CD4-positive, alpha-beta T cell (primary cell): ENCODE measurements at regions not wholly inside any gene's neighbourhood (a gene's known extent, or its start where the extent isn't known, plus 50 kb on each side); places are given as distances from the start of the nearest gene placed in this dataset.

Experiments used
- ATAC-seq: fragments of 200-7000 bp; cut with Tn5 transposase; one replicate; pipeline ENCODE4 v1.10.0; 2022; ENCODE audit warnings: mild to moderate bottlenecking; ENCODE audit not compliant: poor library complexity
- CTCF ChIA-PET: fragments of 350-600 bp; sonication (Branson Sonifier 250); formaldehyde crosslinking; loops from one replicate; lab custom pipeline; 2021; ENCODE audit warnings: antibody characterized with exemption, inconsistent platforms; lab: Charles Lee
- POLR2A ChIA-PET: fragments of 350-600 bp; sonication (Branson Sonifier 250); formaldehyde crosslinking; loops from one replicate; lab custom pipeline; 2021; ENCODE audit warnings: antibody characterized with exemption, inconsistent platforms; lab: Charles Lee
- DNase-seq, 14 experiments: peaks; one replicate each; pipeline ENCODE4 v3.0.0-alpha.2; 2013 to 2020; ENCODE audit warnings: mixed read lengths in 2 of 14
- H3K27ac ChIP-seq, 2 donors: one replicate each; pipeline versions ENCODE4 v1.5.1 to v1.7.0; 2013; ENCODE audit warnings: low read length in 2 of 2, low read depth in 1 of 2, mild to moderate bottlenecking in 1 of 2
- H3K27me3 ChIP-seq, 2 experiments: 1 replicate in 1 of 2; 2 replicates in 1 of 2; pipeline versions ENCODE4 v1.6.1 to v1.7.0; 2013; ENCODE audit warnings: low read length in 2 of 2, control low read depth in 1 of 2, mild to moderate bottlenecking in 1 of 2, moderate library complexity in 1 of 2; ENCODE audit not compliant: insufficient read depth in 2 of 2, control insufficient read depth in 1 of 2
- H3K36me3 ChIP-seq: one replicate; pipeline ENCODE4 v1.6.1; 2013; ENCODE audit warnings: low read length, control low read depth; ENCODE audit not compliant: insufficient read depth
- H3K4me1 ChIP-seq: one replicate; pipeline ENCODE4 v1.6.1; 2013; ENCODE audit warnings: low read length, control low read depth; ENCODE audit not compliant: insufficient read depth
- H3K4me3 ChIP-seq: one replicate; pipeline ENCODE4 v1.5.1; 2013; ENCODE audit warnings: mild to moderate bottlenecking, low read length, moderate library complexity
- H3K9me3 ChIP-seq, 2 experiments: 1 replicate in 1 of 2; 2 replicates in 1 of 2; pipeline versions ENCODE4 v1.6.1 to v1.7.0; 2013; ENCODE audit warnings: low read length in 2 of 2, mild to moderate bottlenecking in 2 of 2, control low read depth in 1 of 2, moderate library complexity in 1 of 2; ENCODE audit not compliant: control insufficient read depth in 1 of 2, insufficient read depth in 1 of 2
- H3K27ac Mint-ChIP-seq: one replicate; pipeline ENCODE4 v1.8.0; 2020; ENCODE audit warnings: mixed read lengths
- H3K27me3 Mint-ChIP-seq: one replicate; pipeline ENCODE4 v1.8.0; 2021; ENCODE audit warnings: mixed read lengths
- H3K36me3 Mint-ChIP-seq: one replicate; pipeline ENCODE4 v1.8.0; 2021; ENCODE audit warnings: low read depth, mixed read lengths
- H3K4me1 Mint-ChIP-seq: one replicate; pipeline ENCODE4 v1.8.0; 2021; ENCODE audit warnings: low read depth, mixed read lengths
- H3K4me3 Mint-ChIP-seq: one replicate; pipeline ENCODE4 v1.8.0; 2020; ENCODE audit warnings: mild to moderate bottlenecking, mixed read lengths
- H3K9me3 Mint-ChIP-seq: one replicate; pipeline ENCODE4 v1.8.0; 2020; ENCODE audit warnings: mixed read lengths
- CTCF ChIP-seq: fragments of 200-600 bp; IDR thresholded peaks from one replicate; pipeline ENCODE4 v1.8.0; 2022; ENCODE audit warnings: antibody characterized with exemption, mild to moderate bottlenecking
- intact Hi-C, 2 experiments: fragments of 100-400 bp; cut with DNase I in 1 of 2; cut with micrococcal nuclease in 1 of 2; formaldehyde crosslinking; loops; one replicate each; pipeline versions ENCODE4 v1.15.1 to v1.9.0; 2023 to 2025; cut with DNase I, micrococcal nuclease

DNA sequence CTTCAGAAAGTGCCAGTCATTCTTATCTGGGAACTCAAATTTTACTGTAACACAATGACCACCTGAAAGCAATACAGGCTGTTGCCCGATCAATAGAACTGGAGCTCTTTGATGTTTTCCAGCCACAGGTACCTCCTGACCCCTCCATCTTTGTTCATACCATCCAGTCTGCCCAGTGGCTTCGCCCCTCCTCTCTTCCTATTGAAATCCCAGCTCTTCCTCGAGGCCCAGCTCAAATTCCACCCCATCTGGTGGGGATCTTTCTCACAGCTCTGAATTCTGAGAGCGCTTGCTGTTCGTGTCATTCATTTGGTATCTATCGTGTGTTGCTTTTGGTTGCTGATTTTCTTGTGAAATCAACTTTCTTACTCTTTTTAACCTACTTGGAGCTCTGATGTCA, 87.9 kb upstream of the CNKSR3 start:
- Histone ChIP-seq H3K4me1 (no peaks in the 10 kb centered on the region), H3K36me3 (no peaks in the 10 kb centered on the region), H3K27me3 (no peaks in the 10 kb centered on the region), H3K27ac (no peak overlapping the region), H3K4me3 (no peak overlapping the region), H3K9me3 (no peaks in the 10 kb centered on the region)
- intact Hi-C loops: no loop called here
- DNase-seq (no peak), ATAC-seq (no peak)
- no peaks in the 10 kb centered on the region for H3K4me1 Mint-ChIP-seq
- no peaks in the 10 kb centered on the region for H3K27me3 Mint-ChIP-seq
- no peak for TF ChIP-seq CTCF
- POLR2A ChIA-PET: no interaction called here
- no peak overlapping the region for H3K4me3 Mint-ChIP-seq
- H3K27ac Mint-ChIP-seq: no peak overlapping the region
- H3K36me3 Mint-ChIP-seq: no peaks in the 10 kb centered on the region
- no peaks in the 10 kb centered on the region for H3K9me3 Mint-ChIP-seq
- CTCF ChIA-PET: no interaction called here

GRCh38 chr6:154602296-154602695, 91.8 kb upstream of the CNKSR3 start:
- ATAC-seq: no peak
- H3K4me3 Mint-ChIP-seq: no peak overlapping the region
- intact Hi-C loops: no loop called here
- no peaks in the 10 kb centered on the region for H3K27me3 Mint-ChIP-seq
- CTCF ChIA-PET: no interaction called here
- no peaks in the 10 kb centered on the region for H3K27me3 ChIP-seq
- no peaks in the 10 kb centered on the region for H3K9me3 ChIP-seq
- H3K36me3 Mint-ChIP-seq: no peaks in the 10 kb centered on the region
- H3K27ac ChIP-seq: no peak overlapping the region
- H3K4me3 ChIP-seq: no peak overlapping the region
- POLR2A ChIA-PET: no interaction called here
- H3K4me1 ChIP-seq: peaks cover 19% of the 10 kb centered on the region
- H3K9me3 Mint-ChIP-seq: no peaks in the 10 kb centered on the region
- no peak for DNase-seq
- no peak for TF ChIP-seq CTCF
- H3K27ac Mint-ChIP-seq: no peak overlapping the region
- H3K36me3 ChIP-seq: no peaks in the 10 kb centered on the region
- H3K4me1 Mint-ChIP-seq: peaks cover 25% of the 10 kb centered on the region

DNA sequence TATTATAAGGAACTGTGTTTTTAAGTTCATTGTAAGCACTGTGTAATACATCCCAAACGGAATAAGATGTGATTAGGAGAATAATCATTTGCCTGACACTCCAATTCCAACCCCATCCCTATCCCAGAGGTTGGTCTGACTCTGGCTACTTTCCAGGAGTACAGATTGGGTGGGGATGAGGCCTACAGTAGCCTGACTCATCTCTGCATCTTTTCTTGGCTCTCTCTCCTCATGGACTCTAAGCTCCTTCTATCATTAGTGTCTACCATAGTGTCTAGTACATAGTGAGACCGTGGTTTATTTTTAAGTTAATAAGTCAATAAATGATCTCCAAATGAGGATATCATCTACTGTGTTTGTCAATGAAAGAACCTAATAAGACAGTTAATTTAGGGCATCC, 92.2 kb upstream of the CNKSR3 start:
- H3K4me3 ChIP-seq: no peak overlapping the region
- no peaks in the 10 kb centered on the region for H3K27me3 ChIP-seq
- Mint-ChIP-seq H3K27ac (no peak overlapping the region), H3K27me3 (no peaks in the 10 kb centered on the region), H3K9me3 (no peaks in the 10 kb centered on the region), H3K4me1 (peaks cover 25% of the 10 kb centered on the region), H3K4me3 (no peak overlapping the region), H3K36me3 (no peaks in the 10 kb centered on the region)
- POLR2A ChIA-PET: no interaction called here
- no peak overlapping the region for H3K27ac ChIP-seq
- CTCF ChIA-PET: no interaction called here
- ATAC-seq: no peak
- TF ChIP-seq CTCF: no peak
- no peak for DNase-seq
- H3K4me1 ChIP-seq: peaks cover 19% of the 10 kb centered on the region
- no peaks in the 10 kb centered on the region for H3K36me3 ChIP-seq
- intact Hi-C loops: no loop called here
- H3K9me3 ChIP-seq: no peaks in the 10 kb centered on the region
